GM12878 (cell line): ENCODE measurements at regions not wholly inside any gene's neighbourhood (a gene's known extent, or its start where the extent isn't known, plus 50 kb on each side); places are given as distances from the start of the nearest gene placed in this dataset.

Source experiments
- BHLHE40 ChIP-seq, 2 experiments: fragments of 450-650 bp in 1 of 2; IDR thresholded peaks; 2 replicates each; pipeline ENCODE4 v1.6.1; 2011 to 2017; ENCODE audit warnings: low read depth in 2 of 2, borderline replicate concordance in 1 of 2, improper control_type of control experiment in 1 of 2, low read length in 1 of 2, mild to moderate bottlenecking in 1 of 2
- CTCF ChIP-seq, 3 experiments: IDR thresholded peaks in 2 of 3; conservative IDR thresholded peaks in 1 of 3; 2 replicates each; pipeline ENCODE4 v1.5.1; 2011; ENCODE audit warnings: low read depth in 3 of 3, low read length in 3 of 3, mild to moderate bottlenecking in 3 of 3, control low read depth in 2 of 3, moderate library complexity in 2 of 3, inconsistent platforms in 1 of 3, mixed read lengths in 1 of 3; ENCODE audit not compliant: control insufficient read depth in 2 of 3, insufficient read depth in 1 of 3; ENCODE audit errors: extremely low read depth in 1 of 3
- JUNB ChIP-seq: IDR thresholded peaks from 2 replicates; pipeline ENCODE4 v1.6.1; 2016; ENCODE audit warnings: antibody characterized with exemption, mild to moderate bottlenecking
- NRF1 ChIP-seq: conservative IDR thresholded peaks from 2 replicates; pipeline ENCODE4 v1.6.1; 2011; ENCODE audit warnings: mild to moderate bottlenecking, low read depth, low read length, improper control_type of control experiment
- POLR2A ChIP-seq: IDR thresholded peaks from 2 replicates; pipeline ENCODE4 v1.6.1; 2011; ENCODE audit warnings: low read depth, mild to moderate bottlenecking, low read length
- POLR2AphosphoS5 ChIP-seq: IDR thresholded peaks from 2 replicates; pipeline ENCODE4 v1.6.1; 2011; ENCODE audit warnings: mild to moderate bottlenecking, low read length, inconsistent platforms
- ZBTB4 ChIP-seq: fragments of 450-650 bp; formaldehyde crosslinking; IDR thresholded peaks from 2 replicates; pipeline ENCODE4 v1.4.0; 2022; ENCODE audit warnings: mild to moderate bottlenecking, moderate library complexity
- TF ChIP-seq, protein P1 (sequence below): IDR thresholded peaks from 2 replicates; pipeline ENCODE4 v1.6.1; 2011; ENCODE audit warnings: borderline replicate concordance, low read depth, mild to moderate bottlenecking, moderate library complexity, low read length; ENCODE audit not compliant: insufficient read depth, poor library complexity, severe bottlenecking

- TF ChIP-seq CTCF (IDR thresholded peaks at IDR 0.05 in 2 of 3, conservative IDR thresholded peaks at IDR 0.05 in 1 of 3; ENCODE audit: control insufficient read depth in 2 of 3, extremely low read depth in 1 of 3, insufficient read depth in 1 of 3, low read depth in 3 of 3, low read length in 3 of 3) (no peak), POLR2A (no peak), NRF1 (no peak), ZBTB4 (CRISPR knock-in tag) (no peak), POLR2AphosphoS5 (no peak), JUNB (no peak), BHLHE40 (IDR thresholded peaks at IDR 0.05; ENCODE audit: borderline replicate concordance in 1 of 2, low read depth in 2 of 2, low read length in 1 of 2) (no peak)
- TF ChIP-seq, protein P1, sequence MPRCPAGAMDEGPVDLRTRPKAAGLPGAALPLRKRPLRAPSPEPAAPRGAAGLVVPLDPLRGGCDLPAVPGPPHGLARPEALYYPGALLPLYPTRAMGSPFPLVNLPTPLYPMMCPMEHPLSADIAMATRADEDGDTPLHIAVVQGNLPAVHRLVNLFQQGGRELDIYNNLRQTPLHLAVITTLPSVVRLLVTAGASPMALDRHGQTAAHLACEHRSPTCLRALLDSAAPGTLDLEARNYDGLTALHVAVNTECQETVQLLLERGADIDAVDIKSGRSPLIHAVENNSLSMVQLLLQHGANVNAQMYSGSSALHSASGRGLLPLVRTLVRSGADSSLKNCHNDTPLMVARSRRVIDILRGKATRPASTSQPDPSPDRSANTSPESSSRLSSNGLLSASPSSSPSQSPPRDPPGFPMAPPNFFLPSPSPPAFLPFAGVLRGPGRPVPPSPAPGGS, result no peak
These were observed 314.4 kb downstream of the MTX2 start for GRCh38 chr2:176583607-176584006.
